Immature natural killer cell (primary cell): ENCODE measurements at regions not wholly inside any gene's neighbourhood (a gene's known extent, or its start where the extent isn't known, plus 50 kb on each side); places are given as distances from the start of the nearest gene placed in this dataset.

Experiments
- DNase-seq, 3 donors: peaks; one replicate each; pipeline ENCODE4 v3.0.0; 2022; ENCODE audit warnings: mixed read lengths in 1 of 3
- H3K27ac Mint-ChIP-seq, 6 donors: one replicate each; pipeline ENCODE4 v1.8.0; 2020; ENCODE audit warnings: mixed read lengths in 6 of 6, mild to moderate bottlenecking in 5 of 6, inconsistent platforms in 4 of 6, moderate library complexity in 3 of 6
- H3K27me3 Mint-ChIP-seq, 3 donors: one replicate each; pipeline ENCODE4 v1.8.0; 2020 to 2021; ENCODE audit warnings: low read depth in 3 of 3, mild to moderate bottlenecking in 3 of 3, mixed read lengths in 3 of 3, moderate library complexity in 3 of 3, inconsistent platforms in 1 of 3
- H3K36me3 Mint-ChIP-seq, 3 donors: one replicate each; pipeline ENCODE4 v1.8.0; 2020; ENCODE audit warnings: mixed read lengths in 3 of 3, inconsistent platforms in 2 of 3, mild to moderate bottlenecking in 2 of 3
- H3K4me1 Mint-ChIP-seq, 2 donors: one replicate each; pipeline ENCODE4 v1.8.0; 2020; ENCODE audit warnings: inconsistent platforms in 2 of 2, mild to moderate bottlenecking in 2 of 2, mixed read lengths in 2 of 2, moderate library complexity in 1 of 2
- H3K4me3 Mint-ChIP-seq, 5 donors: one replicate each; pipeline ENCODE4 v1.8.0; 2020; ENCODE audit warnings: mild to moderate bottlenecking in 5 of 5, mixed read lengths in 5 of 5, inconsistent platforms in 3 of 5, moderate library complexity in 3 of 5
- H3K9me3 Mint-ChIP-seq, 6 donors: one replicate each; pipeline ENCODE4 v1.8.0; 2020; ENCODE audit warnings: mild to moderate bottlenecking in 6 of 6, mixed read lengths in 6 of 6, inconsistent platforms in 4 of 6, moderate library complexity in 3 of 6

- Mint-ChIP-seq H3K27ac (no peak overlapping the region), H3K9me3 (peaks cover 2 to 31% (median 8%) of the 10 kb centered on the region in 6 donors), H3K4me1 (no peaks in the 10 kb centered on the region), H3K4me3 (no peak overlapping the region), H3K27me3 (no peaks in the 10 kb centered on the region), H3K36me3 (no peaks in the 10 kb centered on the region)
- DNase-seq = no peak
These were observed 343.2 kb upstream of the ZP4 start for GRCh38 chr1:238233966-238234365.

- Mint-ChIP-seq H3K27me3 (no peaks in the 10 kb centered on the region), H3K27ac (no peak overlapping the region), H3K36me3 (no peaks in the 10 kb centered on the region), H3K9me3 (peaks cover 0 to 29% (median 6%) of the 10 kb centered on the region in 6 donors), H3K4me1 (no peaks in the 10 kb centered on the region), H3K4me3 (no peak overlapping the region)
- no peak for DNase-seq
These were observed 341.5 kb upstream of the ZP4 start for GRCh38 chr1:238232084-238232710.

GRCh38 chr1:238226810-238227209, 336.1 kb upstream of the ZP4 start:
- no peaks in the 10 kb centered on the region for H3K36me3 Mint-ChIP-seq
- H3K27ac Mint-ChIP-seq = no peak overlapping the region
- H3K4me3 Mint-ChIP-seq = no peak overlapping the region
- peaks cover 2 to 25% (median 7%) of the 10 kb centered on the region in 6 donors for H3K9me3 Mint-ChIP-seq
- H3K4me1 Mint-ChIP-seq = no peaks in the 10 kb centered on the region
- no peak for DNase-seq
- H3K27me3 Mint-ChIP-seq = no peaks in the 10 kb centered on the region

GRCh38 chr1:238223076-238223640, 332.4 kb upstream of the ZP4 start:
- H3K27me3 Mint-ChIP-seq = no peaks in the 10 kb centered on the region
- H3K4me1 Mint-ChIP-seq = no peaks in the 10 kb centered on the region
- H3K4me3 Mint-ChIP-seq = no peak overlapping the region
- H3K36me3 Mint-ChIP-seq = no peaks in the 10 kb centered on the region
- no peak for DNase-seq
- H3K9me3 Mint-ChIP-seq = peaks cover 2 to 23% (median 7%) of the 10 kb centered on the region in 6 donors
- H3K27ac Mint-ChIP-seq = no peak overlapping the region

GRCh38 chr1:238221738-238222137, 331.0 kb upstream of the ZP4 start:
- H3K4me1 Mint-ChIP-seq = no peaks in the 10 kb centered on the region
- no peak for DNase-seq
- H3K27ac Mint-ChIP-seq = no peak overlapping the region
- H3K36me3 Mint-ChIP-seq = no peaks in the 10 kb centered on the region
- no peaks in the 10 kb centered on the region for H3K27me3 Mint-ChIP-seq
- H3K9me3 Mint-ChIP-seq = peaks cover 2 to 21% (median 5%) of the 10 kb centered on the region in 6 donors
- H3K4me3 Mint-ChIP-seq = no peak overlapping the region

- Mint-ChIP-seq H3K36me3 (no peaks in the 10 kb centered on the region), H3K4me3 (no peak overlapping the region), H3K27me3 (peaks cover 0 to 2% (median 0%) of the 10 kb centered on the region in 3 donors), H3K4me1 (no peaks in the 10 kb centered on the region), H3K27ac (no peak overlapping the region), H3K9me3 (peaks cover 2 to 29% (median 9%) of the 10 kb centered on the region in 6 donors)
- DNase-seq = no peak
These were observed 323.7 kb upstream of the ZP4 start for GRCh38 chr1:238214449-238214848.

GRCh38 chr1:238205045-238205662, 314.4 kb upstream of the ZP4 start:
- DNase-seq = no peak
- Mint-ChIP-seq H3K27me3 (no peaks in the 10 kb centered on the region), H3K27ac (no peak overlapping the region), H3K4me3 (no peak overlapping the region), H3K9me3 (peaks cover 4 to 22% (median 8%) of the 10 kb centered on the region in 6 donors), H3K4me1 (no peaks in the 10 kb centered on the region), H3K36me3 (no peaks in the 10 kb centered on the region)

GRCh38 chr1:238201992-238202391, 311.3 kb upstream of the ZP4 start:
- Mint-ChIP-seq H3K27ac (no peak overlapping the region), H3K9me3 (peaks cover 3 to 24% (median 10%) of the 10 kb centered on the region in 6 donors), H3K27me3 (no peaks in the 10 kb centered on the region)

GRCh38 chr1:238199325-238199724, 308.6 kb upstream of the ZP4 start:
- DNase-seq = no peak
- no peak overlapping the region for H3K4me3 Mint-ChIP-seq
- H3K4me1 Mint-ChIP-seq = no peaks in the 10 kb centered on the region
- H3K9me3 Mint-ChIP-seq = peaks cover 5 to 19% (median 9%) of the 10 kb centered on the region in 6 donors
- peaks cover 0 to under 1% (median 0%) of the 10 kb centered on the region in 3 donors for H3K27me3 Mint-ChIP-seq
- H3K27ac Mint-ChIP-seq = no peak overlapping the region
- no peaks in the 10 kb centered on the region for H3K36me3 Mint-ChIP-seq

More at GRCh38 chr1:238201992-238202391, 311.3 kb upstream of the ZP4 start:
- no peaks in the 10 kb centered on the region for H3K4me1 Mint-ChIP-seq
- no peaks in the 10 kb centered on the region for H3K36me3 Mint-ChIP-seq
- DNase-seq = no peak
- no peak overlapping the region for H3K4me3 Mint-ChIP-seq

GRCh38 chr1:238196516-238196915, 305.8 kb upstream of the ZP4 start:
- Mint-ChIP-seq H3K27ac (no peak overlapping the region), H3K4me1 (no peaks in the 10 kb centered on the region), H3K4me3 (no peak overlapping the region), H3K36me3 (no peaks in the 10 kb centered on the region), H3K9me3 (peaks cover 3 to 18% (median 7%) of the 10 kb centered on the region in 6 donors), H3K27me3 (peaks cover 0 to 2% (median 0%) of the 10 kb centered on the region in 3 donors)
- DNase-seq = no peak

- H3K9me3 Mint-ChIP-seq = peaks cover 2 to 22% (median 9%) of the 10 kb centered on the region in 6 donors
- no peak overlapping the region for H3K4me3 Mint-ChIP-seq
- H3K27me3 Mint-ChIP-seq = peaks cover 0 to 3% (median 0%) of the 10 kb centered on the region in 3 donors
- no peaks in the 10 kb centered on the region for H3K36me3 Mint-ChIP-seq
- H3K27ac Mint-ChIP-seq = no peak overlapping the region
- no peak for DNase-seq
- H3K4me1 Mint-ChIP-seq = no peaks in the 10 kb centered on the region
These were observed 300.4 kb upstream of the ZP4 start for GRCh38 chr1:238191170-238191569.

GRCh38 chr1:238187575-238187949, 296.8 kb upstream of the ZP4 start:
- Mint-ChIP-seq H3K36me3 (no peaks in the 10 kb centered on the region), H3K9me3 (peaks cover 6 to 43% (median 16%) of the 10 kb centered on the region in 6 donors), H3K4me3 (no peak overlapping the region), H3K27ac (no peak overlapping the region), H3K4me1 (no peaks in the 10 kb centered on the region), H3K27me3 (peaks cover 0 to 1% (median 0%) of the 10 kb centered on the region in 3 donors)
- no peak for DNase-seq

- Mint-ChIP-seq H3K27me3 (peaks cover 0 to 1% (median 0%) of the 10 kb centered on the region in 3 donors), H3K27ac (no peak overlapping the region), H3K4me1 (no peaks in the 10 kb centered on the region), H3K9me3 (peaks cover 6 to 42% (median 18%) of the 10 kb centered on the region in 6 donors), H3K4me3 (no peak overlapping the region), H3K36me3 (no peaks in the 10 kb centered on the region)
- no peak for DNase-seq
These were observed 296.3 kb upstream of the ZP4 start for GRCh38 chr1:238186887-238187574.
